GM20000 (cell line): ENCODE measurements at regions not wholly inside any gene's neighbourhood (a gene's known extent, or its start where the extent isn't known, plus 50 kb on each side); places are given as distances from the start of the nearest gene placed in this dataset.
"Not testable (repeated sequence)": the region's sequence is repeated elsewhere in the genome, so short reads cannot be mapped to it uniquely, and the experiment has no call there.

Source experiments
- DNase-seq: peaks from one replicate; pipeline ENCODE4 v3.0.0; 2012; ENCODE audit warnings: low spot score
- CTCF ChIP-seq: IDR thresholded peaks from 2 replicates; pipeline ENCODE4 v1.5.1; 2012; ENCODE audit warnings: mild to moderate bottlenecking, control low read depth; ENCODE audit errors: extremely low read depth, missing control alignments

GRCh38 chr2:234174742-234175141 is 124.2 kb downstream of the SPP2 start:
- DNase-seq, result no peak
- TF ChIP-seq CTCF, result no peak

- DNase-seq, result no peak
- TF ChIP-seq CTCF, result no peak
These were observed 122.0 kb downstream of the SPP2 start for GRCh38 chr2:234172532-234172931.

GRCh38 chr2:234172066-234172465 is 121.6 kb downstream of the SPP2 start:
- no peak for TF ChIP-seq CTCF
- no peak for DNase-seq

GRCh38 chr2:234171666-234172065 is 121.2 kb downstream of the SPP2 start:
- DNase-seq, result no peak
- no peak for TF ChIP-seq CTCF

GRCh38 chr2:234169674-234170073 is 119.2 kb downstream of the SPP2 start:
- no peak for DNase-seq
- no peak for TF ChIP-seq CTCF

GRCh38 chr2:234168605-234169570 is 118.4 kb downstream of the SPP2 start:
- DNase-seq, result not testable (repeated sequence)

- no peak for TF ChIP-seq CTCF
- no peak for DNase-seq
These were observed 116.0 kb downstream of the SPP2 start for GRCh38 chr2:234166531-234166930.

GRCh38 chr2:234165421-234165820 is 114.9 kb downstream of the SPP2 start:
- no peak for DNase-seq
- TF ChIP-seq CTCF, result no peak
